ENCODE measurements at regions not wholly inside any gene's neighbourhood (a gene's known extent, or its start where the extent isn't known, plus 50 kb on each side); places are given as distances from the start of the nearest gene placed in this dataset.

- Histone ChIP-seq H3K4me1 (peaks cover 0 to 10% (median 0%) of the 10 kb centered on the region in 3 donors), H3K9me3 (no peaks in the 10 kb centered on the region), H3K4me3 (no peak overlapping the region), H3K27me3 (no peaks in the 10 kb centered on the region), H3K36me3 (no peaks in the 10 kb centered on the region), H3K27ac (no peak overlapping the region)
- TF ChIP-seq, protein P1, sequence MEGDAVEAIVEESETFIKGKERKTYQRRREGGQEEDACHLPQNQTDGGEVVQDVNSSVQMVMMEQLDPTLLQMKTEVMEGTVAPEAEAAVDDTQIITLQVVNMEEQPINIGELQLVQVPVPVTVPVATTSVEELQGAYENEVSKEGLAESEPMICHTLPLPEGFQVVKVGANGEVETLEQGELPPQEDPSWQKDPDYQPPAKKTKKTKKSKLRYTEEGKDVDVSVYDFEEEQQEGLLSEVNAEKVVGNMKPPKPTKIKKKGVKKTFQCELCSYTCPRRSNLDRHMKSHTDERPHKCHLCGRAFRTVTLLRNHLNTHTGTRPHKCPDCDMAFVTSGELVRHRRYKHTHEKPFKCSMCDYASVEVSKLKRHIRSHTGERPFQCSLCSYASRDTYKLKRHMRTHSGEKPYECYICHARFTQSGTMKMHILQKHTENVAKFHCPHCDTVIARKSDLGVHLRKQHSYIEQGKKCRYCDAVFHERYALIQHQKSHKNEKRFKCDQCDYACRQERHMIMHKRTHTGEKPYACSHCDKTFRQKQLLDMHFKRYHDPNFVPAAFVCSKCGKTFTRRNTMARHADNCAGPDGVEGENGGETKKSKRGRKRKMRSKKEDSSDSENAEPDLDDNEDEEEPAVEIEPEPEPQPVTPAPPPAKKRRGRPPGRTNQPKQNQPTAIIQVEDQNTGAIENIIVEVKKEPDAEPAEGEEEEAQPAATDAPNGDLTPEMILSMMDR (IDR thresholded peaks at IDR 0.05), result no peak
- no peak for TF ChIP-seq POLR2A (IDR thresholded peaks at IDR 0.05)
- TF ChIP-seq POLR2AphosphoS5 (IDR thresholded peaks at IDR 0.05), result no peak
- no peak for TF ChIP-seq EP300 (IDR thresholded peaks at IDR 0.05)
- WGBS, 2 donors (ENCODE audit: low coverage in 1 of 2), result 63 to 84% methylated on average over 3 of the region's 3 CpGs
- ATAC-seq, result no peak
Measured at GRCh38 chr21:15119486-15119885, 54.7 kb upstream of the NRIP1 start.

GRCh38 chr21:15121097-15121654 is 56.4 kb upstream of the NRIP1 start:
- H3K4me1 ChIP-seq, result peaks cover 0 to 10% (median 0%) of the 10 kb centered on the region in 3 donors
- WGBS, 2 donors (ENCODE audit: low coverage in 1 of 2), result 70 to 81% methylated on average over 4 to 5 of the region's 5 CpGs
- H3K4me3 ChIP-seq, result no peak overlapping the region
- no peak for ATAC-seq
- H3K27me3 ChIP-seq, result no peaks in the 10 kb centered on the region
- TF ChIP-seq POLR2AphosphoS5 (IDR thresholded peaks at IDR 0.05) (no peak), POLR2A (IDR thresholded peaks at IDR 0.05) (no peak), EP300 (IDR thresholded peaks at IDR 0.05) (no peak)
- TF ChIP-seq, protein P1 (IDR thresholded peaks at IDR 0.05), result no peak
- H3K9me3 ChIP-seq, result no peaks in the 10 kb centered on the region
- H3K36me3 ChIP-seq, result no peaks in the 10 kb centered on the region
- peak overlapping the region in 2 of 4 donors; percentile 13 to 68 for H3K27ac ChIP-seq

DNA sequence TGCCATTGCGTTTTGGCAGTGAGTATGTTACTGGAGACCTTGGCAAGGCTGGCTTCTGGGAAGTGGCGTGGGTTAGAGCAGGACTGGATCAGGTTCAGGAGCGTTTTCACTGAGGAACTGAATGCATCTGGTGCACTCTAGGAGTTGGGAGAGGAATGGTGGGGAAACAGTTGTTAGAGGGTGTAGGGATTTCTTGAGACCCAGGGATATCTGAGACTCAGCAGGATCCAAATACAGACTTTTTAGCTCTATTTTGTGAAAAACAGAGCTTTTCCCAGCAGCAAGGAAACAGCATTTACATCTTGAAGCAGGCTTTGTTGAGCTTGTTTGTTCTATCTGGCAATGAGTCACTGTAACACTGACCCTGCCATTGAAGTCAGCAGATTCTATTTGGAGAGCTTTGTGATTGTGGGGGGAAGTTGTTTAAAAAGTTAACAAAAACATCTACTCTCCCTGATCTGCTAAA is 56.9 kb upstream of the NRIP1 start:
- peak overlapping the region in 2 of 4 donors; percentile 13 to 68 for H3K27ac ChIP-seq
- no peak overlapping the region for H3K4me3 ChIP-seq
- WGBS, 2 donors (ENCODE audit: low coverage in 1 of 2), result 34 to 64% methylated on average over 2 to 3 of the region's 3 CpGs
- no peaks in the 10 kb centered on the region for H3K36me3 ChIP-seq
- H3K27me3 ChIP-seq, result no peaks in the 10 kb centered on the region
- TF ChIP-seq POLR2AphosphoS5 (IDR thresholded peaks at IDR 0.05), result no peak
- TF ChIP-seq POLR2A (IDR thresholded peaks at IDR 0.05), result no peak
- TF ChIP-seq, protein P1 (IDR thresholded peaks at IDR 0.05), result no peak
- TF ChIP-seq EP300 (IDR thresholded peaks at IDR 0.05), result no peak
- ATAC-seq, result peak; percentile 39
- H3K4me1 ChIP-seq, result peaks cover 0 to 10% (median 0%) of the 10 kb centered on the region in 3 donors
- no peaks in the 10 kb centered on the region for H3K9me3 ChIP-seq

- H3K4me3 ChIP-seq, result no peak overlapping the region
- H3K27me3 ChIP-seq, result no peaks in the 10 kb centered on the region
- ATAC-seq, result no peak
- H3K36me3 ChIP-seq, result no peaks in the 10 kb centered on the region
- peaks cover 0 to 10% (median 0%) of the 10 kb centered on the region in 3 donors for H3K4me1 ChIP-seq
- H3K9me3 ChIP-seq, result no peaks in the 10 kb centered on the region
- TF ChIP-seq, protein P1 (IDR thresholded peaks at IDR 0.05), result no peak
- TF ChIP-seq POLR2A (IDR thresholded peaks at IDR 0.05) (no peak), POLR2AphosphoS5 (IDR thresholded peaks at IDR 0.05) (no peak), EP300 (IDR thresholded peaks at IDR 0.05) (no peak)
- H3K27ac ChIP-seq, result no peak overlapping the region
- 35 to 44% methylated on average over 4 of the region's 4 CpGs for WGBS, 2 donors (ENCODE audit: low coverage in 1 of 2)
Measured at GRCh38 chr21:15122241-15122640, 57.4 kb upstream of the NRIP1 start.

DNA sequence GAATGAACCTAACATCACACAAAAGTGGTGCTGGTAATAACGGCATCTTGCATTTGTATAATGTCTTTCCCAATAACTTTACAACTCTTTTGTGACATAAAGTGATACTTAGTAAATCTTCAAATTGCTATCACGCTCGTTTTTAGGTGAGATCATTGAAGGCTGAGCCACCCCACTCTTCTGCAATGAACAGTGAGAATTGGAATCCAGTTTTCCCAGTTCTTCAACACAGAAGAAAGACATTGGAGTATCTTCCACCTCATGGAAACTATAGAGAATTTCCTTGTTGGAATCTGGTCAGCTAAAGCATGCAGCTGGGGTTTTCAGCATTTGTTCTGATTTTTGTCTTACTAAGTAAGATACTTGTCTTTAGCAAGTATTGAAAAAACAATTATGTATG is 59.9 kb upstream of the NRIP1 start:
- no peaks in the 10 kb centered on the region for H3K36me3 ChIP-seq
- H3K4me3 ChIP-seq, result no peak overlapping the region
- WGBS, 2 donors (ENCODE audit: low coverage in 1 of 2), result 79 to 88% methylated on average over 3 of the region's 3 CpGs
- no peak for TF ChIP-seq EP300 (IDR thresholded peaks at IDR 0.05)
- H3K9me3 ChIP-seq, result no peaks in the 10 kb centered on the region
- no peak for ATAC-seq
- H3K27ac ChIP-seq, result no peak overlapping the region
- H3K27me3 ChIP-seq, result no peaks in the 10 kb centered on the region
- peaks cover 0 to 10% (median 0%) of the 10 kb centered on the region in 3 donors for H3K4me1 ChIP-seq
